HG02571 (cell line): ENCODE measurements at regions not wholly inside any gene's neighbourhood (a gene's known extent, or its start where the extent isn't known, plus 50 kb on each side); places are given as distances from the start of the nearest gene placed in this dataset.

ENCODE experiments used
- ATAC-seq: cut with Tn5 transposase; IDR thresholded peaks from one replicate; pipeline ENCODE4 v1.9.1; 2021; ENCODE audit warnings: mild to moderate bottlenecking, moderate library complexity; ENCODE audit not compliant: unreplicated experiment

- no peak for ATAC-seq
These were observed 1926.3 kb upstream of the WWC1 start for GRCh38 chr5:166365164-166365563.

GRCh38 chr5:166367391-166367790, 1924.1 kb upstream of the WWC1 start:
- ATAC-seq = no peak

- no peak for ATAC-seq
These were observed 1922.1 kb upstream of the WWC1 start for GRCh38 chr5:166369346-166369745.

- ATAC-seq = no peak
These were observed 1921.6 kb upstream of the WWC1 start for GRCh38 chr5:166369807-166370206.

- ATAC-seq = no peak
These were observed 1920.3 kb upstream of the WWC1 start for GRCh38 chr5:166370928-166371690.

GRCh38 chr5:166373817-166374216, 1917.6 kb upstream of the WWC1 start:
- no peak for ATAC-seq

- no peak for ATAC-seq
These were observed 1913.7 kb upstream of the WWC1 start for GRCh38 chr5:166377756-166378155.

GRCh38 chr5:166379517-166379916, 1911.9 kb upstream of the WWC1 start:
- ATAC-seq = no peak

GRCh38 chr5:166382031-166382430, 1909.4 kb upstream of the WWC1 start:
- no peak for ATAC-seq

- ATAC-seq = no peak
These were observed 1893.3 kb upstream of the WWC1 start for GRCh38 chr5:166398131-166398530.

- ATAC-seq = no peak
These were observed 1891.7 kb upstream of the WWC1 start for GRCh38 chr5:166399781-166400180.

- no peak for ATAC-seq
These were observed 1890.1 kb upstream of the WWC1 start for GRCh38 chr5:166401391-166401790.

GRCh38 chr5:166412191-166412590, 1879.3 kb upstream of the WWC1 start:
- ATAC-seq = no peak

- ATAC-seq = no peak
These were observed 1864.2 kb upstream of the WWC1 start for GRCh38 chr5:166427211-166427610.

GRCh38 chr5:166428264-166428803, 1863.1 kb upstream of the WWC1 start:
- no peak for ATAC-seq

GRCh38 chr5:166430491-166431319, 1860.7 kb upstream of the WWC1 start:
- ATAC-seq = no peak

- ATAC-seq = no peak
These were observed 1860.0 kb upstream of the WWC1 start for GRCh38 chr5:166431456-166431855.

GRCh38 chr5:166433679-166434078, 1857.8 kb upstream of the WWC1 start:
- ATAC-seq = no peak

GRCh38 chr5:166436872-166437271, 1854.6 kb upstream of the WWC1 start:
- ATAC-seq = no peak

GRCh38 chr5:166486348-166486747, 1805.1 kb upstream of the WWC1 start:
- no peak for ATAC-seq

- ATAC-seq = no peak
These were observed 1802.9 kb upstream of the WWC1 start for GRCh38 chr5:166488560-166488959.

GRCh38 chr5:166493040-166493439, 1798.4 kb upstream of the WWC1 start:
- no peak for ATAC-seq
